ENCODE measurements at regions not wholly inside any gene's neighbourhood (a gene's known extent, or its start where the extent isn't known, plus 50 kb on each side); places are given as distances from the start of the nearest gene placed in this dataset.

DNA sequence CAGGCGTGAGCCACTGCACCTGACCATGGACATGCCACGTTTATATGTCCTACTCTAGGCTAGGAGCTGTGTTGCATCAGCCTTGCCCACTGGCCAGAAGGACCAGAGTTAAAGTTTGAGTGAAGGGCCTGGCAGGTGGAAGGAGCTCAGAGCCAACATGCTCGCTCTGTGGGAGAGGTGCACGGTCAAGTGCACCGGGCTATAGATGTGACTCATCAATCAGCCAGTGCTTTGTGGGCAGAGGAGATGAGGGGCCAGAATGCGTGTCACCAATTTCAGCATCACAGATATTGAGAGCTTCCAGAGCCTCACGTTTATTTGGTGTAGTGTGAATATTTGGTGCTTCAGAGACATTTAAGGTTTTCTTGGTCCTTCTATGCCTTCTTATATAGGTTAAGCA, 137.3 kb upstream of the KBTBD8 start:
- CTCF ChIA-PET: no interaction called here
- ATAC-seq (ENCODE audit: low read depth) (no peak), DNase-seq (no peak)
- Histone ChIP-seq H3K27ac (ENCODE audit: low read length in 2 of 2) (no peak overlapping the region), H3K9ac (ENCODE audit: low read length) (no peak overlapping the region), H3K27me3 (replicated peaks in 1 of 4; ENCODE audit: control extremely low read depth in 1 of 4, control insufficient read depth in 3 of 4, insufficient read depth in 4 of 4, low read length in 3 of 4) (no peaks in the 10 kb centered on the region), H3K9me3 (ENCODE audit: control extremely low read depth in 1 of 3, control insufficient read depth in 2 of 3, insufficient read depth in 1 of 3, low read length in 2 of 3) (peaks cover 0 to 3% (median 0%) of the 10 kb centered on the region in 3 donors), H3K4me3 (ENCODE audit: control extremely low read depth in 1 of 5, extremely low read depth in 1 of 5, insufficient read depth in 1 of 5, low read depth in 2 of 5, low read length in 4 of 5) (no peak overlapping the region), H3K4me2 (replicated peaks; ENCODE audit: low read depth, low read length, poor library complexity, severe bottlenecking) (no peak overlapping the region), H4K20me1 (ENCODE audit: control insufficient read depth, insufficient read depth, low read length, poor library complexity, severe bottlenecking) (no peaks in the 10 kb centered on the region), H3K36me3 (replicated peaks in 1 of 2; ENCODE audit: control extremely low read depth in 1 of 2, control insufficient read depth in 1 of 2, extremely low read depth in 1 of 2, insufficient read depth in 2 of 2, low read length in 1 of 2) (no peaks in the 10 kb centered on the region), H3K4me1 (ENCODE audit: control insufficient read depth in 2 of 2, insufficient read depth in 2 of 2, low read length in 2 of 2) (peaks cover 0 to 4% of the 10 kb centered on the region in 2 donors), H2AFZ (ENCODE audit: insufficient read depth, low read depth, low read length, poor library complexity, severe bottlenecking) (no peak overlapping the region), H3K79me2 (ENCODE audit: control insufficient read depth, insufficient read depth, low read length) (no peaks in the 10 kb centered on the region)
- no peak for TF ChIP-seq EZH2 (IDR thresholded peaks at IDR 0.05; ENCODE audit: borderline replicate concordance, insufficient read depth, low read depth, low read length, poor library complexity, severe bottlenecking)
- TF ChIP-seq, protein P1, sequence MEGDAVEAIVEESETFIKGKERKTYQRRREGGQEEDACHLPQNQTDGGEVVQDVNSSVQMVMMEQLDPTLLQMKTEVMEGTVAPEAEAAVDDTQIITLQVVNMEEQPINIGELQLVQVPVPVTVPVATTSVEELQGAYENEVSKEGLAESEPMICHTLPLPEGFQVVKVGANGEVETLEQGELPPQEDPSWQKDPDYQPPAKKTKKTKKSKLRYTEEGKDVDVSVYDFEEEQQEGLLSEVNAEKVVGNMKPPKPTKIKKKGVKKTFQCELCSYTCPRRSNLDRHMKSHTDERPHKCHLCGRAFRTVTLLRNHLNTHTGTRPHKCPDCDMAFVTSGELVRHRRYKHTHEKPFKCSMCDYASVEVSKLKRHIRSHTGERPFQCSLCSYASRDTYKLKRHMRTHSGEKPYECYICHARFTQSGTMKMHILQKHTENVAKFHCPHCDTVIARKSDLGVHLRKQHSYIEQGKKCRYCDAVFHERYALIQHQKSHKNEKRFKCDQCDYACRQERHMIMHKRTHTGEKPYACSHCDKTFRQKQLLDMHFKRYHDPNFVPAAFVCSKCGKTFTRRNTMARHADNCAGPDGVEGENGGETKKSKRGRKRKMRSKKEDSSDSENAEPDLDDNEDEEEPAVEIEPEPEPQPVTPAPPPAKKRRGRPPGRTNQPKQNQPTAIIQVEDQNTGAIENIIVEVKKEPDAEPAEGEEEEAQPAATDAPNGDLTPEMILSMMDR (IDR thresholded peaks at IDR 0.05): no peak
- H3K4me3 Mint-ChIP-seq: no peak overlapping the region
- 86% methylated on average over 6 of the region's 7 CpGs for WGBS (ENCODE audit: insufficient coverage)
- intact Hi-C loops (cut with micrococcal nuclease): no loop called here
- POLR2A ChIA-PET: no interaction called here
- no peaks in the 10 kb centered on the region for H3K9me3 Mint-ChIP-seq (ENCODE audit: insufficient read depth)
- H3K4me1 Mint-ChIP-seq: peaks cover 9% of the 10 kb centered on the region
- no peaks in the 10 kb centered on the region for H3K27me3 Mint-ChIP-seq
- H3K27ac Mint-ChIP-seq: no peak overlapping the region

DNA sequence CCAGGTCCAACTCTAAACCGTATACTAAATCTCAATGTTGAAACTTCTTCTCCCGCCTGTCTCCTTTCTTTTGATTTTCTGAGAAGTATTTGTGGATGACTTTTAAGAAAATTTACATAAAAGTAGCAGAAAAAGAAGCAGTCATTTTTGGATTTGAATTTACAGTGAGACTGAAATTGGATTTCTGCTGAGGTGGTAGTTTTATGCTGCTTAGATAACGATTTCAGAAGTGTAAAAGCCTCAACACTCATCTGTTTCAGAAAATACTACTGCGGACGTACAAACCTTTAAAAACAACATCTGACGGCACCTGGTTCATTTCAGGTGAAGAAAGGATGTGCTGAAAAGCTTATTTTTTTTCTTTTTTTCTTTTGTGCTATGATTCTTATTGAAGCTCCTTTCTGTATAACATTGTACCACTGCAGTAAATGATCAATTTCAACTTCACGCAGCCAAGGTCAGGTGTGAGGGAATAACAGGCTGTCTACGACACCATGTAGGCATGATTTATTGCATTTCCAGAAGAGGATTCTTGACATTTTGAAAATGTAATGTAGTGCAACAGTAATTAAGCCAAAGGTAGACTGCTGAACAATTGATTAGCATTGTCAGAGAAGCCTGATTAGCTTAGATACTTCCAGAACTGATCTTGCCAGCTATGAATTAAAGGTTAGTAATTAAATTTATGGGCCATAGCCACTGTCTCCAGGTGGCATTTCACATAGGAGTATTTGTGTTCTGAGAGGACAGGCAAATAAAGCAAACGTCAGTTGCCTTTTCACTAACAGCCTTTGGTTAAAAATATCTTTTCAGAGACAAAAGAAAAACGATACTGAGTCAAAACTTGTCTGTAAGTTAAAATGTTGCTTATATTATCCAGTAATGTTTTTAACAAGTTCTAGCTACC, 134.6 kb upstream of the KBTBD8 start:
- Histone ChIP-seq H4K20me1 (ENCODE audit: control insufficient read depth, insufficient read depth, low read length, poor library complexity, severe bottlenecking) (no peaks in the 10 kb centered on the region), H3K4me3 (ENCODE audit: control extremely low read depth in 1 of 5, extremely low read depth in 1 of 5, insufficient read depth in 1 of 5, low read depth in 2 of 5, low read length in 4 of 5) (no peak overlapping the region), H3K79me2 (ENCODE audit: control insufficient read depth, insufficient read depth, low read length) (no peaks in the 10 kb centered on the region), H3K27me3 (replicated peaks in 1 of 4; ENCODE audit: control extremely low read depth in 1 of 4, control insufficient read depth in 3 of 4, insufficient read depth in 4 of 4, low read length in 3 of 4) (no peaks in the 10 kb centered on the region), H3K27ac (ENCODE audit: low read length in 2 of 2) (no peak overlapping the region), H3K4me2 (replicated peaks; ENCODE audit: low read depth, low read length, poor library complexity, severe bottlenecking) (no peak overlapping the region), H3K9me3 (ENCODE audit: control extremely low read depth in 1 of 3, control insufficient read depth in 2 of 3, insufficient read depth in 1 of 3, low read length in 2 of 3) (peaks cover 0 to 3% (median 0%) of the 10 kb centered on the region in 3 donors), H2AFZ (ENCODE audit: insufficient read depth, low read depth, low read length, poor library complexity, severe bottlenecking) (no peak overlapping the region), H3K9ac (ENCODE audit: low read length) (no peak overlapping the region), H3K36me3 (replicated peaks in 1 of 2; ENCODE audit: control extremely low read depth in 1 of 2, control insufficient read depth in 1 of 2, extremely low read depth in 1 of 2, insufficient read depth in 2 of 2, low read length in 1 of 2) (no peaks in the 10 kb centered on the region), H3K4me1 (ENCODE audit: control insufficient read depth in 2 of 2, insufficient read depth in 2 of 2, low read length in 2 of 2) (no peaks in the 10 kb centered on the region)
- intact Hi-C loops (cut with micrococcal nuclease): no loop called here
- whole genome bisulfite sequencing (ENCODE audit: insufficient coverage): no CpG with 5 or more reads among the region's 10 CpGs
- TF ChIP-seq, protein P1 (IDR thresholded peaks at IDR 0.05): no peak
- no peak for TF ChIP-seq EZH2 (IDR thresholded peaks at IDR 0.05; ENCODE audit: borderline replicate concordance, insufficient read depth, low read depth, low read length, poor library complexity, severe bottlenecking)
- H3K9me3 Mint-ChIP-seq (ENCODE audit: insufficient read depth): no peaks in the 10 kb centered on the region
- DNase-seq (no peak), ATAC-seq (ENCODE audit: low read depth) (no peak)
- POLR2A ChIA-PET: no interaction called here
- H3K4me3 Mint-ChIP-seq: no peak overlapping the region
- peaks cover 5% of the 10 kb centered on the region for H3K27me3 Mint-ChIP-seq
- CTCF ChIA-PET: no interaction called here
- no peak overlapping the region for H3K27ac Mint-ChIP-seq
- no peaks in the 10 kb centered on the region for H3K4me1 Mint-ChIP-seq

All from B cell (primary cell).